ENCODE measurements at regions not wholly inside any gene's neighbourhood (a gene's known extent, or its start where the extent isn't known, plus 50 kb on each side); places are given as distances from the start of the nearest gene placed in this dataset.

GRCh38 chr5:173669483-173669882 is 53.0 kb upstream of the BOD1 start:
- no peaks in the 10 kb centered on the region for H3K36me3 ChIP-seq (ENCODE audit: control insufficient read depth, low read length)
- H3K27ac ChIP-seq (ENCODE audit: low read depth, low read length) = no peak overlapping the region
- no peak overlapping the region for H3K4me2 ChIP-seq (ENCODE audit: low read length)

GRCh38 chr5:173670130-173670651 is 53.7 kb upstream of the BOD1 start:
- no peaks in the 10 kb centered on the region for H3F3A ChIP-seq (ENCODE audit: control insufficient read depth, insufficient read depth)
- H3K9me2 ChIP-seq (replicated peaks; ENCODE audit: control insufficient read depth, low read length) = no peaks in the 10 kb centered on the region
- H3K27me3 ChIP-seq (ENCODE audit: control insufficient read depth, low read length) = no peaks in the 10 kb centered on the region
- H4K20me1 ChIP-seq (ENCODE audit: control insufficient read depth, insufficient read depth, low read depth, low read length) = no peaks in the 10 kb centered on the region
- TF ChIP-seq EZH2phosphoT487 (IDR thresholded peaks at IDR 0.05; ENCODE audit: borderline replicate concordance, low read length) (no peak), CTCF (IDR thresholded peaks at IDR 0.05; ENCODE audit: low read depth, low read length, poor library complexity, severe bottlenecking) (no peak)
- H3K4me2 ChIP-seq (ENCODE audit: low read length) = no peak overlapping the region
- H3K27ac ChIP-seq (ENCODE audit: low read depth, low read length) = no peak overlapping the region
- H3K9me3 ChIP-seq (ENCODE audit: control insufficient read depth, insufficient read depth, low read length) = peaks cover 7% of the 10 kb centered on the region; the same call in 1 of the 2 replicates
- peaks cover 23% of the 10 kb centered on the region for H3K4me1 ChIP-seq (ENCODE audit: control insufficient read depth, low read length)
- no peaks in the 10 kb centered on the region for H3K36me3 ChIP-seq (ENCODE audit: control insufficient read depth, low read length)
- no peak overlapping the region for H3K4me3 ChIP-seq (ENCODE audit: low read length)
- H3K79me2 ChIP-seq (ENCODE audit: control insufficient read depth, low read length) = no peaks in the 10 kb centered on the region

More at GRCh38 chr5:173669483-173669882, 53.0 kb upstream of the BOD1 start:
- Histone ChIP-seq H3K9me3 (ENCODE audit: control insufficient read depth, insufficient read depth, low read length) (0 out of 2 replicates have a peak, but pooled peaks cover 3% of the 10 kb centered on the region), H3K9me2 (replicated peaks; ENCODE audit: control insufficient read depth, low read length) (no peaks in the 10 kb centered on the region), H3F3A (ENCODE audit: control insufficient read depth, insufficient read depth) (no peaks in the 10 kb centered on the region), H4K20me1 (ENCODE audit: control insufficient read depth, insufficient read depth, low read depth, low read length) (no peaks in the 10 kb centered on the region), H3K27me3 (ENCODE audit: control insufficient read depth, low read length) (no peaks in the 10 kb centered on the region), H3K4me1 (ENCODE audit: control insufficient read depth, low read length) (peaks cover 25% of the 10 kb centered on the region), H3K4me3 (ENCODE audit: low read length) (no peak overlapping the region), H3K79me2 (ENCODE audit: control insufficient read depth, low read length) (no peaks in the 10 kb centered on the region)
- TF ChIP-seq CTCF (IDR thresholded peaks at IDR 0.05; ENCODE audit: low read depth, low read length, poor library complexity, severe bottlenecking) (no peak), EZH2phosphoT487 (IDR thresholded peaks at IDR 0.05; ENCODE audit: borderline replicate concordance, low read length) (no peak)

GRCh38 chr5:173670791-173671120 is 54.3 kb upstream of the BOD1 start:
- Histone ChIP-seq H3K79me2 (ENCODE audit: control insufficient read depth, low read length) (no peaks in the 10 kb centered on the region), H3K27ac (ENCODE audit: low read depth, low read length) (no peak overlapping the region), H3K4me2 (ENCODE audit: low read length) (no peak overlapping the region), H3K4me1 (ENCODE audit: control insufficient read depth, low read length) (peaks cover 23% of the 10 kb centered on the region), H4K20me1 (ENCODE audit: control insufficient read depth, insufficient read depth, low read depth, low read length) (no peaks in the 10 kb centered on the region), H3K36me3 (ENCODE audit: control insufficient read depth, low read length) (no peaks in the 10 kb centered on the region), H3F3A (ENCODE audit: control insufficient read depth, insufficient read depth) (no peaks in the 10 kb centered on the region), H3K27me3 (ENCODE audit: control insufficient read depth, low read length) (no peaks in the 10 kb centered on the region), H3K9me3 (ENCODE audit: control insufficient read depth, insufficient read depth, low read length) (peaks cover 10% of the 10 kb centered on the region; the same call in 1 of the 2 replicates), H3K4me3 (ENCODE audit: low read length) (no peak overlapping the region), H3K9me2 (replicated peaks; ENCODE audit: control insufficient read depth, low read length) (no peaks in the 10 kb centered on the region)
- TF ChIP-seq EZH2phosphoT487 (IDR thresholded peaks at IDR 0.05; ENCODE audit: borderline replicate concordance, low read length) = no peak
- TF ChIP-seq CTCF (IDR thresholded peaks at IDR 0.05; ENCODE audit: low read depth, low read length, poor library complexity, severe bottlenecking) = no peak
